ELR (cell line): ENCODE measurements at regions not wholly inside any gene's neighbourhood (a gene's known extent, or its start where the extent isn't known, plus 50 kb on each side); places are given as distances from the start of the nearest gene placed in this dataset.
"Not testable (repeated sequence)": the region's sequence is repeated elsewhere in the genome, so short reads cannot be mapped to it uniquely, and the experiment has no call there.

ENCODE experiments used
- DNase-seq: peaks from one replicate; pipeline ENCODE4 v3.0.0-alpha.2; 2015; ENCODE audit warnings: low read depth

- DNase-seq, result peak; percentile 26
These were observed 118.8 kb upstream of the PBX1 start for GRCh38 chr1:164440232-164440631.

GRCh38 chr1:164443166-164443565, 115.8 kb upstream of the PBX1 start:
- DNase-seq, result no peak

GRCh38 chr1:164443836-164444235, 115.1 kb upstream of the PBX1 start:
- no peak for DNase-seq

- DNase-seq, result no peak
These were observed 113.0 kb upstream of the PBX1 start for GRCh38 chr1:164446020-164446419.

- no peak for DNase-seq
These were observed 106.4 kb upstream of the PBX1 start for GRCh38 chr1:164452549-164452948.

GRCh38 chr1:164456272-164456671, 102.7 kb upstream of the PBX1 start:
- DNase-seq, result no peak

GRCh38 chr1:164459176-164459575, 99.8 kb upstream of the PBX1 start:
- DNase-seq, result not testable (repeated sequence)

GRCh38 chr1:164466001-164466421, 93.0 kb upstream of the PBX1 start:
- no peak for DNase-seq

GRCh38 chr1:164466429-164466828, 92.6 kb upstream of the PBX1 start:
- DNase-seq, result no peak

GRCh38 chr1:164470996-164471395, 88.0 kb upstream of the PBX1 start:
- DNase-seq, result no peak

GRCh38 chr1:164472841-164473240, 86.1 kb upstream of the PBX1 start:
- DNase-seq, result no peak

- DNase-seq, result no peak
These were observed 85.4 kb upstream of the PBX1 start for GRCh38 chr1:164473544-164473943.

- no peak for DNase-seq
These were observed 83.2 kb upstream of the PBX1 start for GRCh38 chr1:164475834-164476233.

GRCh38 chr1:164477343-164477742, 81.6 kb upstream of the PBX1 start:
- no peak for DNase-seq

GRCh38 chr1:164479242-164479641, 79.7 kb upstream of the PBX1 start:
- DNase-seq, result no peak

- no peak for DNase-seq
These were observed 78.6 kb upstream of the PBX1 start for GRCh38 chr1:164480285-164480907.

GRCh38 chr1:164495905-164496304, 63.1 kb upstream of the PBX1 start:
- DNase-seq, result no peak

- no peak for DNase-seq
These were observed 60.2 kb upstream of the PBX1 start for GRCh38 chr1:164498792-164499191.

- DNase-seq, result peak; percentile 4
These were observed 54.2 kb upstream of the PBX1 start for GRCh38 chr1:164504749-164505148.
